ENCODE measurements at regions not wholly inside any gene's neighbourhood (a gene's known extent, or its start where the extent isn't known, plus 50 kb on each side); places are given as distances from the start of the nearest gene placed in this dataset.
"Not testable (repeated sequence)": the region's sequence is repeated elsewhere in the genome, so short reads cannot be mapped to it uniquely, and the experiment has no call there.

- no peak for DNase-seq
These were observed 216.9 kb upstream of the PELI2 start for GRCh38 chr14:55901291-55901690.

- DNase-seq, result no peak
These were observed 216.0 kb upstream of the PELI2 start for GRCh38 chr14:55902241-55902640.

- DNase-seq, result no peak
These were observed 214.1 kb upstream of the PELI2 start for GRCh38 chr14:55904086-55904485.

- no peak for DNase-seq
These were observed 210.1 kb upstream of the PELI2 start for GRCh38 chr14:55908106-55908505.

GRCh38 chr14:55909879-55910278 is 208.3 kb upstream of the PELI2 start:
- no peak for DNase-seq

- no peak for DNase-seq
These were observed 207.5 kb upstream of the PELI2 start for GRCh38 chr14:55910601-55911243.

- no peak for DNase-seq
These were observed 206.4 kb upstream of the PELI2 start for GRCh38 chr14:55911776-55912175.

- DNase-seq, result no peak
These were observed 205.9 kb upstream of the PELI2 start for GRCh38 chr14:55912344-55912743.

GRCh38 chr14:55913324-55914025 is 204.7 kb upstream of the PELI2 start:
- no peak for DNase-seq

- no peak for DNase-seq
These were observed 203.4 kb upstream of the PELI2 start for GRCh38 chr14:55914771-55915170.

GRCh38 chr14:55915456-55915855 is 202.8 kb upstream of the PELI2 start:
- DNase-seq, result peak; percentile 79

GRCh38 chr14:55919800-55920199 is 198.4 kb upstream of the PELI2 start:
- not testable (repeated sequence) for DNase-seq

GRCh38 chr14:55921511-55921910 is 196.7 kb upstream of the PELI2 start:
- no peak for DNase-seq

- DNase-seq, result peak; percentile 25
These were observed 192.2 kb upstream of the PELI2 start for GRCh38 chr14:55926007-55926406.

GRCh38 chr14:55927028-55927427 is 191.2 kb upstream of the PELI2 start:
- DNase-seq, result no peak

- DNase-seq, result no peak
These were observed 189.9 kb upstream of the PELI2 start for GRCh38 chr14:55928276-55928675.

GRCh38 chr14:55929136-55929535 is 189.1 kb upstream of the PELI2 start:
- DNase-seq, result no peak

GRCh38 chr14:55930016-55930784 is 188.0 kb upstream of the PELI2 start:
- DNase-seq, result no peak

GRCh38 chr14:55936691-55937090 is 181.5 kb upstream of the PELI2 start:
- DNase-seq, result no peak

- peak; percentile 72 for DNase-seq
These were observed 179.9 kb upstream of the PELI2 start for GRCh38 chr14:55938249-55938791.

- DNase-seq, result no peak
These were observed 176.0 kb upstream of the PELI2 start for GRCh38 chr14:55942076-55942654.

GRCh38 chr14:55942826-55943225 is 175.4 kb upstream of the PELI2 start:
- no peak for DNase-seq

GRCh38 chr14:55944757-55945156 is 173.5 kb upstream of the PELI2 start:
- no peak for DNase-seq

All from DMS79 (cell line).